ENCODE measurements at regions not wholly inside any gene's neighbourhood (a gene's known extent, or its start where the extent isn't known, plus 50 kb on each side); places are given as distances from the start of the nearest gene placed in this dataset.

- H3K4me3 ChIP-seq (ENCODE audit: insufficient read depth, low read depth, low read length) = no peak overlapping the region
- H3K4me2 ChIP-seq (ENCODE audit: low read length) = no peak overlapping the region
- H3K9ac ChIP-seq (ENCODE audit: low read length) = no peak overlapping the region
- no peak for DNase-seq (ENCODE audit: low read depth)
- Mint-ChIP-seq H3K9me3 (ENCODE audit: unreplicated experiment) (peaks cover 4% of the 10 kb centered on the region), H3K4me3 (ENCODE audit: unreplicated experiment) (no peak overlapping the region), H3K4me1 (ENCODE audit: low read depth, unreplicated experiment) (no peaks in the 10 kb centered on the region), H3K36me3 (ENCODE audit: low read depth, unreplicated experiment) (no peaks in the 10 kb centered on the region), H3K27me3 (ENCODE audit: low read depth, unreplicated experiment) (no peaks in the 10 kb centered on the region), H3K27ac (ENCODE audit: unreplicated experiment) (no peak overlapping the region)
- no peak overlapping the region for H3K27ac ChIP-seq (ENCODE audit: low read depth, low read length)
- H3K9me3 ChIP-seq (ENCODE audit: insufficient read depth, low read depth, low read length) = no peaks in the 10 kb centered on the region
- no peaks in the 10 kb centered on the region for H4K20me1 ChIP-seq (ENCODE audit: insufficient read depth, low read length)
- no peaks in the 10 kb centered on the region for H3K4me1 ChIP-seq (ENCODE audit: insufficient read depth, low read length)
- H3K27me3 ChIP-seq (ENCODE audit: insufficient read depth, low read length) = no peaks in the 10 kb centered on the region
- no peaks in the 10 kb centered on the region for H3K79me2 ChIP-seq (ENCODE audit: insufficient read depth, low read length)
- H3K36me3 ChIP-seq (ENCODE audit: insufficient read depth, low read length) = no peaks in the 10 kb centered on the region
- TF ChIP-seq EZH2 (IDR thresholded peaks at IDR 0.05; ENCODE audit: insufficient read depth, low read length) = no peak
- no peak overlapping the region for H2AFZ ChIP-seq (ENCODE audit: low read depth, low read length)
- no peak for FAIRE-seq
These were observed 173.2 kb upstream of the ATP1B1 start for GRCh38 chr1:168933141-168933805.

GRCh38 chr1:168939110-168939946, 167.2 kb upstream of the ATP1B1 start:
- Histone ChIP-seq H2AFZ (ENCODE audit: low read depth, low read length) (no peak overlapping the region), H3K4me3 (ENCODE audit: insufficient read depth, low read depth, low read length) (no peak overlapping the region), H3K9me3 (ENCODE audit: insufficient read depth, low read depth, low read length) (no peaks in the 10 kb centered on the region), H3K79me2 (ENCODE audit: insufficient read depth, low read length) (no peaks in the 10 kb centered on the region), H4K20me1 (ENCODE audit: insufficient read depth, low read length) (no peaks in the 10 kb centered on the region), H3K36me3 (ENCODE audit: insufficient read depth, low read length) (no peaks in the 10 kb centered on the region), H3K4me1 (ENCODE audit: insufficient read depth, low read length) (no peaks in the 10 kb centered on the region), H3K27me3 (ENCODE audit: insufficient read depth, low read length) (no peaks in the 10 kb centered on the region), H3K9ac (ENCODE audit: low read length) (no peak overlapping the region), H3K27ac (ENCODE audit: low read depth, low read length) (no peak overlapping the region), H3K4me2 (ENCODE audit: low read length) (no peak overlapping the region)
- H3K9me3 Mint-ChIP-seq (ENCODE audit: unreplicated experiment) = peaks cover 4% of the 10 kb centered on the region
- TF ChIP-seq EZH2 (IDR thresholded peaks at IDR 0.05; ENCODE audit: insufficient read depth, low read length) = no peak
- no peak for TF ChIP-seq CTCF (IDR thresholded peaks at IDR 0.05; ENCODE audit: insufficient read depth, low read depth, low read length)
- H3K27me3 Mint-ChIP-seq (ENCODE audit: low read depth, unreplicated experiment) = no peaks in the 10 kb centered on the region
- FAIRE-seq (no peak), DNase-seq (ENCODE audit: low read depth) (no peak)
- no peak overlapping the region for H3K27ac Mint-ChIP-seq (ENCODE audit: unreplicated experiment)
- H3K36me3 Mint-ChIP-seq (ENCODE audit: low read depth, unreplicated experiment) = no peaks in the 10 kb centered on the region
- no peak overlapping the region for H3K4me3 Mint-ChIP-seq (ENCODE audit: unreplicated experiment)
- H3K4me1 Mint-ChIP-seq (ENCODE audit: low read depth, unreplicated experiment) = no peaks in the 10 kb centered on the region

GRCh38 chr1:168939947-168940223, 166.6 kb upstream of the ATP1B1 start:
- H3K4me3 ChIP-seq (ENCODE audit: insufficient read depth, low read depth, low read length) = no peak overlapping the region
- H3K36me3 Mint-ChIP-seq (ENCODE audit: low read depth, unreplicated experiment) = no peaks in the 10 kb centered on the region
- DNase-seq (ENCODE audit: low read depth) (no peak), FAIRE-seq (no peak)
- H3K4me1 ChIP-seq (ENCODE audit: insufficient read depth, low read length) = no peaks in the 10 kb centered on the region
- H3K9ac ChIP-seq (ENCODE audit: low read length) = no peak overlapping the region
- H3K4me3 Mint-ChIP-seq (ENCODE audit: unreplicated experiment) = no peak overlapping the region
- no peak overlapping the region for H2AFZ ChIP-seq (ENCODE audit: low read depth, low read length)
- no peak overlapping the region for H3K27ac ChIP-seq (ENCODE audit: low read depth, low read length)
- no peak overlapping the region for H3K4me2 ChIP-seq (ENCODE audit: low read length)
- no peak overlapping the region for H3K27ac Mint-ChIP-seq (ENCODE audit: unreplicated experiment)
- peaks cover 4% of the 10 kb centered on the region for H3K9me3 Mint-ChIP-seq (ENCODE audit: unreplicated experiment)
- TF ChIP-seq CTCF (IDR thresholded peaks at IDR 0.05; ENCODE audit: insufficient read depth, low read depth, low read length) = no peak
- no peak for TF ChIP-seq EZH2 (IDR thresholded peaks at IDR 0.05; ENCODE audit: insufficient read depth, low read length)
- no peaks in the 10 kb centered on the region for H3K4me1 Mint-ChIP-seq (ENCODE audit: low read depth, unreplicated experiment)
- no peaks in the 10 kb centered on the region for H3K9me3 ChIP-seq (ENCODE audit: insufficient read depth, low read depth, low read length)
- H3K36me3 ChIP-seq (ENCODE audit: insufficient read depth, low read length) = no peaks in the 10 kb centered on the region
- no peaks in the 10 kb centered on the region for H4K20me1 ChIP-seq (ENCODE audit: insufficient read depth, low read length)
- H3K27me3 Mint-ChIP-seq (ENCODE audit: low read depth, unreplicated experiment) = no peaks in the 10 kb centered on the region
- no peaks in the 10 kb centered on the region for H3K27me3 ChIP-seq (ENCODE audit: insufficient read depth, low read length)
- no peaks in the 10 kb centered on the region for H3K79me2 ChIP-seq (ENCODE audit: insufficient read depth, low read length)

All from astrocyte (in vitro differentiated cells and primary cell).